Keratinocyte (primary cell): ENCODE measurements at regions not wholly inside any gene's neighbourhood (a gene's known extent, or its start where the extent isn't known, plus 50 kb on each side); places are given as distances from the start of the nearest gene placed in this dataset.

Experiments
- DNase-seq: peaks from one replicate; pipeline ENCODE4 v3.0.0-alpha.2; 2011; ENCODE audit warnings: low read depth, missing footprints, low spot score
- FAIRE-seq: peaks from 2 replicates; lab custom pipeline; 2011; peaks lifted over from hg19 to GRCh38; lab: Jason Lieb, UNC
- H2AFZ ChIP-seq: 2 replicates; pipeline ENCODE4 v1.6.0; 2012; ENCODE audit warnings: low read length, control low read depth, inconsistent platforms; ENCODE audit not compliant: control insufficient read depth
- H3K27ac ChIP-seq: 2 replicates; pipeline ENCODE4 v1.5.1; 2011; ENCODE audit warnings: low read length; ENCODE audit not compliant: control insufficient read depth, insufficient read depth
- H3K27me3 ChIP-seq: 3 replicates; pipeline ENCODE4 v1.6.0; 2011; ENCODE audit warnings: low read length; ENCODE audit not compliant: control insufficient read depth, insufficient read depth; ENCODE audit errors: extremely low read depth
- H3K36me3 ChIP-seq, 2 experiments: 2 replicates in 1 of 2; 3 replicates in 1 of 2; pipeline ENCODE4 v1.5.1; 2011; ENCODE audit warnings: low read length in 2 of 2, mild to moderate bottlenecking in 1 of 2; ENCODE audit not compliant: control insufficient read depth in 2 of 2, insufficient read depth in 2 of 2; ENCODE audit errors: extremely low read depth in 1 of 2
- H3K4me1 ChIP-seq: 3 replicates; pipeline ENCODE4 v1.5.1; 2011; ENCODE audit warnings: low read length; ENCODE audit not compliant: control insufficient read depth, insufficient read depth; ENCODE audit errors: extremely low read depth
- H3K4me2 ChIP-seq: 3 replicates; pipeline ENCODE4 v1.6.0; 2011; ENCODE audit warnings: low read depth, low read length; ENCODE audit not compliant: control insufficient read depth, insufficient read depth; ENCODE audit errors: extremely low read depth
- H3K4me3 ChIP-seq, 3 experiments: fragments of 200-600 bp in 1 of 3; sonication (generic) in 1 of 3; 2 replicates in 2 of 3; 3 replicates in 1 of 3; pipeline ENCODE4 v1.5.1; 2011 to 2016; ENCODE audit warnings: low read length in 3 of 3, mild to moderate bottlenecking in 3 of 3, control low read depth in 2 of 3, inconsistent platforms in 1 of 3, low read depth in 1 of 3, mixed read lengths in 1 of 3, mixed run types in 1 of 3, moderate library complexity in 1 of 3; ENCODE audit not compliant: control insufficient read depth in 2 of 3, insufficient read depth in 2 of 3; ENCODE audit errors: extremely low read depth in 1 of 3
- H3K79me2 ChIP-seq: 2 replicates; pipeline ENCODE4 v1.6.0; 2012; ENCODE audit warnings: low read length; ENCODE audit not compliant: control insufficient read depth, insufficient read depth
- H3K9ac ChIP-seq: 3 replicates; pipeline ENCODE4 v1.6.0; 2011; ENCODE audit warnings: low read length; ENCODE audit not compliant: control insufficient read depth, insufficient read depth; ENCODE audit errors: extremely low read depth
- H3K9me1 ChIP-seq: 3 replicates; pipeline ENCODE4 v1.6.0; 2011; ENCODE audit warnings: low read length; ENCODE audit not compliant: control insufficient read depth, insufficient read depth; ENCODE audit errors: extremely low read depth
- H3K9me3 ChIP-seq: 2 replicates; pipeline ENCODE4 v1.5.1; 2012; ENCODE audit warnings: low read depth, low read length; ENCODE audit not compliant: control insufficient read depth
- H4K20me1 ChIP-seq: 3 replicates; pipeline ENCODE4 v1.6.0; 2011; ENCODE audit warnings: low read length; ENCODE audit not compliant: control insufficient read depth, insufficient read depth; ENCODE audit errors: extremely low read depth
- CTCF ChIP-seq, 3 experiments: IDR thresholded peaks in 1 of 3; conservative IDR thresholded peaks in 1 of 3; optimal IDR thresholded peaks in 1 of 3; 2 replicates in 2 of 3; 3 replicates in 1 of 3; pipeline versions ENCODE3 to v1.5.1; 2011; ENCODE audit warnings: low read length in 3 of 3, mild to moderate bottlenecking in 3 of 3, moderate library complexity in 2 of 3, control low read depth in 1 of 3, inconsistent platforms in 1 of 3; ENCODE audit not compliant: insufficient read depth in 2 of 3; ENCODE audit errors: extremely low read depth in 1 of 3
- EZH2 ChIP-seq: IDR thresholded peaks from one replicate; pipeline ENCODE4 v1.6.1; 2012; ENCODE audit warnings: inconsistent platforms, mild to moderate bottlenecking, low read length, moderate library complexity
- dilution Hi-C: fragments of 300-500 bp; cut with MboI; formaldehyde crosslinking; loops from one replicate; pipeline ENCODE4 v1.7.0; 2020; ENCODE audit warnings: low sequenced_read_pairs; ENCODE audit not compliant: extremely low pct_ligation_motif_present

GRCh38 chr12:91617818-91618217, 435.2 kb upstream of the DCN start:
- no peak overlapping the region for H2AFZ ChIP-seq
- no peak for TF ChIP-seq CTCF (optimal IDR thresholded peaks at IDR 0.05 in 1 of 3, IDR thresholded peaks at IDR 0.05 in 1 of 3, conservative IDR thresholded peaks at IDR 0.05 in 1 of 3; ENCODE audit: extremely low read depth in 1 of 3, insufficient read depth in 2 of 3, low read length in 3 of 3)
- no peak for TF ChIP-seq EZH2
- DNase-seq: no peak
- no peaks in the 10 kb centered on the region for H3K9me1 ChIP-seq
- dilution Hi-C loops: no loop called here
- no peak overlapping the region for H3K4me2 ChIP-seq
- no peaks in the 10 kb centered on the region for H3K79me2 ChIP-seq
- H3K27ac ChIP-seq: no peak overlapping the region
- no peaks in the 10 kb centered on the region for H3K27me3 ChIP-seq
- no peaks in the 10 kb centered on the region for H3K4me1 ChIP-seq
- H3K36me3 ChIP-seq: no peaks in the 10 kb centered on the region
- FAIRE-seq: no peak
- H4K20me1 ChIP-seq: no peaks in the 10 kb centered on the region
- no peak overlapping the region for H3K4me3 ChIP-seq
- no peaks in the 10 kb centered on the region for H3K9me3 ChIP-seq
- no peak overlapping the region for H3K9ac ChIP-seq

- dilution Hi-C loops: no loop called here
- Histone ChIP-seq H3K27ac (no peak overlapping the region), H3K4me2 (no peak overlapping the region), H4K20me1 (no peaks in the 10 kb centered on the region), H3K9me3 (no peaks in the 10 kb centered on the region), H3K27me3 (no peaks in the 10 kb centered on the region), H3K9ac (no peak overlapping the region), H2AFZ (no peak overlapping the region), H3K4me3 (no peak overlapping the region), H3K79me2 (no peaks in the 10 kb centered on the region), H3K36me3 (no peaks in the 10 kb centered on the region), H3K9me1 (no peaks in the 10 kb centered on the region), H3K4me1 (no peaks in the 10 kb centered on the region)
- TF ChIP-seq EZH2 (no peak), CTCF (optimal IDR thresholded peaks at IDR 0.05 in 1 of 3, IDR thresholded peaks at IDR 0.05 in 1 of 3, conservative IDR thresholded peaks at IDR 0.05 in 1 of 3; ENCODE audit: extremely low read depth in 1 of 3, insufficient read depth in 2 of 3, low read length in 3 of 3) (no peak)
- FAIRE-seq: no peak
- DNase-seq: no peak
These were observed 433.8 kb upstream of the DCN start for GRCh38 chr12:91616416-91616815.
